ENCODE measurements at regions not wholly inside any gene's neighbourhood (a gene's known extent, or its start where the extent isn't known, plus 50 kb on each side); places are given as distances from the start of the nearest gene placed in this dataset.

- TF ChIP-seq CTCF (IDR thresholded peaks at IDR 0.05): no peak
- TF ChIP-seq POLR2A (IDR thresholded peaks at IDR 0.05): no peak
- no peak for TF ChIP-seq EP300 (IDR thresholded peaks at IDR 0.05; ENCODE audit: low read depth)
These were observed 85.0 kb upstream of the MYOCD start for GRCh38 chr17:12580640-12581039.
